Activated CD4-positive, alpha-beta T cell treated with anti-CD3 and anti-CD28 coated beads, Interleukin-2, amount 50 U/mL, for 48 hours (primary cell): ENCODE measurements at regions not wholly inside any gene's neighbourhood (a gene's known extent, or its start where the extent isn't known, plus 50 kb on each side); places are given as distances from the start of the nearest gene placed in this dataset.

Experiments used
- DNase-seq, 2 experiments: peaks; one replicate each; pipeline ENCODE4 v3.0.0-alpha.2; 2020

DNA sequence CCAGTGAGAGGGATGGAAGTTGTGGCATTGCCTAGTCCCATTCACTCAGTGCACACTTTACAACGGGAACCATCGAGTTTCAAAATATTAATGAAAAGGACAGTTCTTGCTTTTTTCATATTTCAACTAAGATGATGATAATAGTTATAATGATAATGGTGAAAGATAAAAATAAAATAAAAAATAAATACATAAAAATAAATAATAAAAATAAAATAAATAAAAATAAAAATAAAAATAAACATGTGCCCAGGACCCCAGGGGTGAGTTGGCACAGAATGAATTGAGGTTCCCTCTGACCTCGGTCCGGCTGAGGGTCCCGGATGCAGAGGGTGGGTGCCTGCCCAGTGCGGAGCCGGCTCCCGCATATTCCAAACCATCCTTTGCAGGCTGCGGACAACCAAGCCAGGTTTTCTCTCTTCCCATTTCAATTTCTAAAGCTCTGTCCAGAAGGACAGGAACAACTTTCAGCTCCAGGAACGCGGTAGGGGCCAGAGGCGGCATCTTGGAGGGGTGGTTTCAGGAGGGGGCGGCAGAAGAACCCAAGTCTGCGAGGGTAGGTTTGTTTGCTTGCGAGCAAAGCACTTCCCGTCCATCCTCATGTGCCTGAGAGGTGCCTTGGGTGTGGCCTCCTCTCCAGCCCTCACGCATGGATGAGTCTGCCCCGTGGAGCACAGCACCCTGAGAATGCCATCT is 236.8 kb downstream of the DLL1 start:
- no peak for DNase-seq

DNA sequence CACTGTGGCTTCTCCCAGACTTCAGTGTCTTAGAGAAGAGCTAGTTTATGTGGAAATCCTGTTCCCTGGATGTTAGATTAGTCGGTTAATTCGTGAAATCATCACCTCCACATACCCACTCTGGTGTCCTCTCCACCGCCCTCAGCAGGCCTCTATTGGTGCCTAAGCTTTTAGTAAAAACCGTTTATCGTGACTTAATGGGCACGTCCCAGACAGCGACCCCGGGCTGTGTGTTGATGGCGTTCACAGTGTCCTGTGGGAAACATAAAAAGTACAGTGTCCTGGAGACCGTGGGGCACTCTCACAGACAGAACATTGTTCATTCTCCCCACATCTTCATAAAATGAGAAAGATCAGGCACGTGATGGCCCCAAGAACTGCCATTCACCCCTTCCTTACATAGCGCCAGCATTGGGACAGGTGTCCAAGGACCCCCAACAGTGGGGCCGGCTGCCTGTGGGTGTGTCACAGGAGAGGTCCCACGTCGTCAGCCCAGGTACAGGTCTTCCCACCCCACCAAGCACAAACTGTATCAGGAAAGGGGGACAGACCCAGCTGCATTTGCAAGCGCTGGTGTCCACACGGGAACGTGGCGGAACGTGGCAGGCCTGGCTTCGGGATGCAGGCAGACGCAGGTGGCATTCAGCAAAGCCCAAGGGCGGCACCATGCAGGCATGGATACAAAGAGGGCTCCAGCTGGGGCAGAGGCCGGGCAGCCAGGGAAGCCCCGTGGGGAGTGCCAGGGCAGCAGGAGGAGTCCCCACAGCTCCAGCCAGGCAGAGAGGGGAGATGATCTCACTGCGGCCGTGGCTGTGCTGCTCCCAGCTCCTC is 237.7 kb downstream of the DLL1 start:
- DNase-seq: no peak

DNA sequence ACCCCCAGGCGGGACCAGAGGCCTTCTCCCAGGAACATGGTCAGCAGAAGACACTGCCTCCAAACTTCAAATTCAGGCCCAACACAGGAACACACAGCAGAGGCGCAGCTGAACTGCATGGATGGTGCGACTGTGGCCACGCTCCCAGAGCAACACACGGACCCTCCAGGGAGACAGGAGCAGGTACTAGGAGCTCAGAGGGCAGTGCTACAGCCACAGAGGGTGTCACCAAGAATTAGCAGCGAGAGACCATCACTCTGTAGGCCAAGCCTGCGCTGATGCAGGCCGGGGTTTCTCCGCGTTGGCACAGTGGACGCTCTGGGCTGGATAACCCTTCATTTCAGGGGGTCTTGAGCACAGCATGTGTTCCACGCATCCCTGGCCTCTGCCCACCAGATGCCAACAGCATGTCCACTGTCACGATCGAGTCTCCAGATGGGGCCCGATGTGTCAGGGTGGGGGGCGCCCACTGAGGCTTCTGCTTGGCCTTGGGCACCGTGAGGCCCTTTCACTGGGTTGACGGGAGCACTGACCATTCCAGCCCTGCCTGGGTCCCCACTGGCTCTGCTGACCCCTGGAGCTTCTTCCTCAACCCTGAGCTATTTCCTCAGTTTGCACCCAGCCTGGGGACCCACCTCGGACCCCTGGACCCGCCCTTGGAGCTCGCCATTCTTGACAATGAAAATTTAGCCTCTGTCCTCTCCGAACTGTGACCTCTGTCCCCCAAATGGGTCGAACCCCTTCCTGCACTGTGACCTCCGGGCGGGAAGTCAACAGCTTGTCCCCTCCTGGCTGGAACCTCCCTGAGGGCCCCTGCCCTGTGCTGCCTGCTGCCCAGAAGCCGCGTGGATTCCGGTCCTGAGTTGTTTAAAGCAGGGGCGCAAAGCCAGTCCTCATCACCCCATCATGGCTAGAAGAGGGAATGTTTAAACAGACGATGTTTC is 239.4 kb downstream of the DLL1 start:
- DNase-seq: no peak

DNA sequence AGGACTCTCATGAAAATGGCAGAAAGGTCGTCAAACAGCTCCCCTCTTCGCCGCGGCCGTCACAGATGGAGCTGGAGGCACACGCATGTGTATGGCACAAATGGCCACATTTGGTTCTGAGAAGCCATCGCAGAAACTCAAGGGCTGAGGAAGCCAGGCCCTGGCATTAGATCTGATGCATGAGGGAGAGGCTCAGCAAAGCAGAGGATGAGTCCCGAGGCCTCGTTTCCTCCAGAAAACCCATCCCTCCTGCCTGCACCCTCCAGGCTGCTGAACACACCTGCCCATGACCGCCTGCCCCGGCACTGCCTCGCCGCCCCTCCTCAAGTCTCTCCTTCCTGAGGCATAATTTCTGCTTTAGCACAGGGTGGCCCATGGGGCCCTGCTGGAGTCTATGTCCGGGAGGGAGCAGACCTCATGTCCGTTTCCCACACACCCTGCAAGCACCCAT is 240.3 kb downstream of the DLL1 start:
- DNase-seq: no peak

DNA sequence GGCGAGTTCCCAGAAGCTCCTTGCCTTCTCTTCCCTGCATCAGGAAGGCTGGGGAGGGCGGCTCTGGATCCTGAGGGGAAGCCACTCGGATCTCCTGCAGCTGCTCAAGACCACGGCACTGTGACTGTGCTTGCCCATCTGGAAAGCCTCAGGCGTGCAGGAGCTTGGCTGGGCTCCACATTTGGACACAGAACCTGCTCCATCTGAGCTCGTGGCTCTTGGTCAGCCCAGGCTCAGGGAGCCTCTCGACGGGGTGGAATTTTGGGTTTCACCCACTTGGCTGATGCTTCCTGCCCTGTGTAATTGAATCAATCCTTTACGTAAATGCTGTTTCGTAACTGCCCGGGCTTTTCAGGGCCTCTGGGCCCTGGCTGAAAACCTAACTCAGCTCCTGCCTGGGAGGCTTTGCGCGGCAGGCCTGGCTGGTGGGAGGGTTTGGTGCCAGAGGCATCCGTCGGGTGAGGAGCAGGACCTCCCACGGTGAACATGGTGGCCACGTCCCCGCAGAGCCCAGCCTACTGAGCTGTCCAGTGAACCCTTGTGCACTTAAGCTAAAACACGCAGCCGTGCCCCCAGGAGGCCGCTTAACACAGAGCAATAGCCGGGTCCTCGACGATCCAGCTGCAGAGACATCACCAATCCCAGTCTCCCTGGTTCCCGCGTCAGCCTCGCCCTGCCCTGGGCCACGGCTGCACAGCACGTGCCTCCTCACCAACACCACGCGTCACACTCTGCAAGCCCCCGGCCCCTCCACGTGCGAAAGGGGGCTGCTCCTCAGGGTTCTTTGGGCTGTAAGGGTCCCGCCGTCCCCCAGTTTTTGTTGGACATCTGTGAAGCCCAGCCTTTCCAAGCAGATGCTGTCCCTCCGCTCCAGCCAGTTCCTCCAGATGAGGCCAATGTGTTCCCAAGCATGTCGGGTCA is 241.0 kb downstream of the DLL1 start:
- DNase-seq: no peak

DNA sequence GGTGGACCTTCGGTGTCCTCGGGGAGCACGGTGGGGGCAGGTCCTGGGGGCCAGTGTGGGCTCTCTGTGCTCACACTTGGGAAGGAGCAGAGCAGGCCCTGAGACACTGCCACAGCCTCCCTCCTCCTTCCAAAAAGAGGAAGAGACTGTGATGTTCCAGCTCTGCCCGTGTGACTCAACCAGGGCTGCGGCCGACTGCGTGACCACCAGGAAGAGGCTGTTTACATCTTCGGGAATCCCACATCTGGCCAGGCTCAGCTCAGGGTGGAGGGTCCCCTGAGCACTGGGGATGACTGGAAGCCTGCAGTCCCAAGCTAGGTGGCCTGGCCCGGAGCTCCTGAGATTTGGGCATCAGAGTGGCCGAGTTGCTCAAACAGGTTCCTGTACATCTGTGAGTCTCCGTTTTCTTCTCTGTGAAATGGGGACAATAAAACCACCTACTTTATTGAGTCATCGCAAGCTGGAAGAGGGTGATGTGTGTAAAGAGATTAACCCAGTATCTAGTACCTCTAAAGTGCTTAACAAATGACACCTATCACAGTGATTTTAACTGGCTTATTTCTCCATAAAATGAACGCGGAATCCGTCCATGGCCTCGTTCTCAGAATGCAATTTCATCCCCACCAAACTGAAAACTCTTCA is 242.1 kb downstream of the DLL1 start:
- no peak for DNase-seq

DNA sequence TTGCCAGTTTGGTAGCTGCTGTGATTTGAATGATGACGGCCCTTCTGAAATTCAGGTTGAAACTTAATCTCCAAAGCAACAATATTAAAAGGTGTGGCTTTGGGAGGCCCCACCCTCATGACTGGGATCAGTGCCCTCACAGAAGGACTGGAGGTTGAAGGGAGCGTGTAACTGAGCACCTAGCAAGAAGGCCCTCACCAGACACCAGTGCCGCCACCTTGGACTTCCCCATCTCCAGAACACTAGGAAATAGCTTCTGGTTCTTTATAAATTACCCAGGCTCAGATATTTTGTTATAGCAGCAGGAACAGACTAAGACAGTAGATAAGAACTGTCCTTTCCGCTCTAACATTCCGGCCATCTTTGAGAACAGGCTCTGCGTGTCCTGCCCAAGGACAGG is 243.1 kb downstream of the DLL1 start:
- DNase-seq: no peak

DNA sequence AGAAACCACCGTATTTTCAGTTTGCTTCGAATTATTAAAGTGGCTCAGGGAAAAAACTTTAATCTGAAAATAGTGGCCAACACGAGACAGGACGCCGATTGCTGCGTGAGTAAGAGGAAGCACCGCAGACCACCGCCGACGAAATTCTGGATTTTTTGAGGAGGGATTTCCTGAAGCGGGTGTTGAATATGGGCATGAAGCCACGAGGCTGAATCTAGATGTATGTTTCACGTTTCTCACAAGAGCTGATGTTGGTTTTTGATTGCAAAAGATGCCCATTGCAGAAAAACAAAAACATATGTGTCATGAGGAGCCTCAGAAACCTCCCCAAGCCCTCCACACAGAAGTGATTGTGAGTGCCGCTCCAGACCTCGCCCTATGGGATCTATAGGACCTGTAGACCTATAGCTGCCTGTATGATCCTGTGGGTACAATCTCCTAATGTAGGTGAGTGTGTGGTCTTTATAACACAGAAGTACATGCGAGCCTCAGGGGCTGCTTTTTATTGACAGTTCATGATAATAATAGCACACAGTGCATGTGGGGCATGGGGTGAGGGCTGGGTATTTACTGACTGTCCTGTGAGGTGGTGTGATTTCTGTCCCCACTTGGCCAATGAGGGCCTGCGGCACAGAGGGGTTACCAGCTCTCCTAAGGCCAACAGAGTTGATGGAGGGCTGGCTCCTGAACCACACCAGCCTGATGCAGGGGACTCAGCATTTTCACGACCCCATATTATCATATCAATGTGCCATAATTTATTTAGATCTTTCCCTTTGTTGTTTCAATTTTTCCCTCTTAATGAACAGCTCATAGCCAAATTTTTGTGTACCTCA is 243.9 kb downstream of the DLL1 start:
- DNase-seq: no peak

DNA sequence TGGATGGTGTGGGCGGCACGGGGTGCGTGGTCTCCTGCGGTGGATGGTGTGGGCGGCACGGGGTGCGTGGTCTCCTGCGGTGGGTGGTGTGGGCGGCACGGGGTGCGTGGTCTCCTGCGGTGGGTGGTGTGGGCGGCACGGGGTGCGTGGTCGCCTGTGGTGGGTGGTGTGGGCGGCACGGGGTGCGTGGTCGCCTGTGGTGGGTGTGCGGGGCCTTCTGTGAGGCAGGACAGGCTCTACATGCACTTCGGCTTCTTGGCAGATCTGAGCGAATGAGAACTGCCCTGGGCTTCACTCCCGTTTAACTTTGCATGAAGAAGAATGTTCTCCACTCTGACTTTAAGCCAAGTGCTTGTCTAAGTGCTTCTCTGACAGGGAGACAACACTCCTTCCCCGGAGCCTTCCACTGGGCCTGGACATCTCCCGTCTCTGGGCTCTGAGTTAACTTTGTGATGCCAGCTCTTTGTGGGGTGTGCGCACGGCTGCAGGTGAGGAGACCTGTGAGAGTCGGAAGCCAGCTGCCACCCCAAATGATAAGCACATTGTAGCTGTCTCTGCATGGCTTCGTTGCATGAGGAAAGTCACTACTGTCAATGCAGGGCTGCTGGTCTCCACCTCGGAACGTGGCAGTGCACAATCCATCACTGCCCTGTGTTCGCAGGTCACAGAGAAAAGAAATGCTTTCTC is 244.8 kb downstream of the DLL1 start:
- DNase-seq: no peak

DNA sequence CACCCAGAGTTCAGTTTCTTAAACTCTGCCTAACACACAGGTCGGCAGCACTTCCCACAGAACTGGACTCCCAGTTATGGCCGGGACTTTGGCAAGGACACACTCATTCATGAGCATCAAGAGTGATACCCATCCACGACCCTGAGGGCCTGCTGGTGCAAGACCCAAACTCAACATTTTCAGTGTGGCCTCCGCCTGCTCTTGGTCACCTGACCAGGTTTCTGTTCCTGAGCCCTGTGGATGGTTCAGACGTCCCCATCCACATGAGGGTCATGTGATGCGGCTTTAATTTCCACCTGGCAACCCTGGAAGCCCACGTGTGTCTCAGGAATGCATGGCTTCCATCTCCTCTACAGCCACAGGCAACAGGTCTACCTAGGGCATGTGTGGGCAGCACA is 245.3 kb downstream of the DLL1 start:
- no peak for DNase-seq

DNA sequence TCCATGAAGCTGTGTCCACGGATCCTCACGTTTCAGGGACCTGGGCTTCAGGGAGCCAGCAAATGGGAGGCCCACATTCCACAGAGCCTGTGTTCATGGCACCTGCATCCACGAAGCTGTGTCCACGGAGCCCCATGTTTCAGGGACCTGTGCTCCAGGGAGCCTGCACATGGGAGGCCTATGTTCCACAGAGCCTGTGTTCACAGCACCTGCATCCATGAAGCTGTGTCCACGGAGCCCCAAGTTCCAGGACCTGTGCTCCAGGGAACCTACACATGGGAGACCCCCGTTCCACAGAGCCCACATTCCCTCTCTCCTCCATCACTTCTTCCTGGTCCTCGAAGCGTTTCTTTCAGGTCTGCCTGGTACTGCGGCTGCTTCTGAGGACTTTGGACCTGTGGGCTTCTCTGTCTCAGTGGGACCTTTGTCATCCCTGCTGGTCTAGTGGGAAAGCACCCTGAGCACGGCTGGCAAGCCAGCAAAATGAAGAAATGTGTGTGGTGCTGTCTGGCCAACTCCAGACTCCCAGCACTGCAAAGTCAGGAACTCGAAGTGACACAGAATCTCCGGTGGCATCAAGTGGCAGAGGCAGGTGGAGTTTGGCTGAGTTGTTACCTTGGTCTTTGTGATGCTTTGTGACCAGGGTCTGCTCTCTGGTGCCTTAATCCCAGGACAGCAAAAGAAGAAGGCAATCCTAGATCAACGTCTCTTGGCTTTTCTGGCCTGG is 245.9 kb downstream of the DLL1 start:
- DNase-seq: no peak

DNA sequence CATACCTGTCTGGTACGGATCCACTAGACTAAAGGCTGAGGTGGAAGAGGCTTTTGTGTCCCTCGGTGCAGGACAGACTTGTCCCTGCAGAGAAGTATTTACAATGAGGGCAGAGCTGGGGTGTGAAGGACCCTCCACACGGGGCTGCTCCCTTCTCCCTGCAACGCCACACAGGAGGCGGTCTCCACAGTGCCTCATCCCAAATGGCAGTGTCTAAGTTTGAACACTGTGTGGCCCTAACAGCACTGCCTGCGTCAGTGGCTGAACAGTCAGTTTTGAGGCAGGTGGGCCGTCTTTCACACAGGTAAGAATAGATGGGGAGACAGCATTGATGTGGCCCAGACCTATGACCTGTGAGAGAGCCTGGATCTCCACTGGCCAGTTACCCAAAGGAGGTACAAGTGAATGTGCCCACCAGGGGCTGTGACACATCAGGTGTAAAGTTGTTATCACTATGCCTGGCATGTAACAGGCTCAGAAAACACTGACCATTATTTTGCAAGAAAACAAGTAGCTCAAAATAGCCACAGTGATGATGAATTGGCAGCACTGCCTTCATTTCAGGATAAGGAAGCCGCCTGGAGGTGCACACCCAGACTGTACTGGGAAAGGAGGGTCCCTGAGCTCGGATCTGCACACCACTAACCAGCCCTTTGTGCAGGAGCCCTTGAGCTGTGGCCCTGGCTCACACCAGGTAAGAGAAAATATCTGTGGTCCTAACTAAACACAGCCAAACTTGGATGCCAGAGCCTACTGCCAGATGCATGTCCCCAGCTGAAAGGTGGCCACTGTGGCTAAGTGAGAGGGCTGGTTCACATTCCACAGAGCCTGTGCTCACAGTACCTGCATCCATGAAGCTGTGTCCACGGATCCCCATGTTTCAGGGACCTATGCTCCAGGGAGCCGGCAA is 246.7 kb downstream of the DLL1 start:
- no peak for DNase-seq

DNA sequence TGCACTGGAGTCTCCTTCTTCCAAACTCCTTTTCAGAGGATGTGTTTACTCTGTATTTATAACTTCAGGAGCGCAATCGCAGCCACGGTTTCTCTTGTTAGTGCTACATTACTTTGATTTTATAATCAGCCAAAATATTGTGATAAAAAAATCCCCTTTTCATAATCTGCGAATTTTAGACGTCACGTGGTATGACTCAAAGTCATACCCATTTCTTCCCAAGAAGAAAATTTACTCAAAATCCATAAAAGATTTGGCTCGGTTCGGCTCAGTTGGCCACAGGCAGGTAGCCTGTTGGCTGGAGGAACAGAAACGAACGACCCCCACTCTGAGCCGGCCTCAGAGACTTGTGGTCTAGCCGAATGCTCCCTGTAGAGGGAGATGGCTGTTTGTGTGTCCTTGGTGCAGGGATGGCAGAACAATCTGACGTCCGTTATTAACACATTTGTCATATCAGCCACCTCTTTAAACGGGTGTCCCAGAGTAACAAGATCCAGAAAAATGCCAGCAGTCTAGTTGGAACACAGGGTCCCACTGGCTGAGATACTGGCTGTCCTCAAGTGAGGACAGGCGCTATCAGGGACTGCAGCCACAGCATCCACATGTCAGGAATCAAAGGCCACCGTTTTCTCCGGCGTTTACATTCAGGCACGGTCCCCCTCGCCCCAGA is 247.6 kb downstream of the DLL1 start:
- no peak for DNase-seq

DNA sequence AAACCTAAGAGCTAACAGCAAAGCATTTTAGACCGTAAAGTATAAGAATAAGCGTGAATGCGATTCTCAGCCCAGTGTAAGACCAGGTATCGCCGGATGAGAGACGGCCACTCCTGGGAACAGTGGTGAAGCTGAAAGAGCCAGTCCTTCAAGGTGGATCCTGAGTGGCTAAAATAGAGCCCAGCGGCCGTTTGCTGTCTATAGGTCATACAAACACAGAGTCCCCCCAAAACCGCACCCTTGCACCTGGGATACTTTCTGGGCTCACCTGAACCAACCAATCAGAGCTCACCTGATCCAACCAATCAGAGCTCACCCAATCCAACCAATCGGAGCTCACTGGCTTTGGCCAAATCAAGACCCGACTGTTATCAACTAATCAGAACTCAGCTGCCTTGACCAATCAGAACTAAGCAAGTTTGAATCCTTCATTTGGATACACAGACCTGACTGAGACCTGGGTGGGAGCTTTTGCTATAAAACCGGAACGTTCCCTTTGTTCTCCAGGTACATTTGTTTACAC is 248.2 kb downstream of the DLL1 start:
- DNase-seq: no peak

DNA sequence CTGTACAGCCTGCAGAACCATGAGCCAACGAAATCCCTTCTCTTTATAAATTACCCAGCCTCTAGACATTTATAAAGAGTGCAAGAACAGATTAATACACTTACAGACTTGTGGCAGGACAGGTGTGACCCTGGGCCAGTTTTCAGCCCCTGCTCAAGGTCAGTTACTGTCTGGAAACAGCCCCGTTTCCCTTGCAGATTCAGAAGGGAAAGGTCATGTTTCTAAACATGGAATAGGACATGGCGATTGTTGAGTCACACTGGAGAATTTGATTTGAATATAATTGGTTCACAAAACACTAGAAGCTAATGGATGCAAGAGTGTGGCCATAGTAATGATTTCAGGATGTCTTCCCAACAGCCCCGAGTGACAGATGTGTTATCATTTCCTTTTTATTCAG is 248.8 kb downstream of the DLL1 start:
- no peak for DNase-seq

DNA sequence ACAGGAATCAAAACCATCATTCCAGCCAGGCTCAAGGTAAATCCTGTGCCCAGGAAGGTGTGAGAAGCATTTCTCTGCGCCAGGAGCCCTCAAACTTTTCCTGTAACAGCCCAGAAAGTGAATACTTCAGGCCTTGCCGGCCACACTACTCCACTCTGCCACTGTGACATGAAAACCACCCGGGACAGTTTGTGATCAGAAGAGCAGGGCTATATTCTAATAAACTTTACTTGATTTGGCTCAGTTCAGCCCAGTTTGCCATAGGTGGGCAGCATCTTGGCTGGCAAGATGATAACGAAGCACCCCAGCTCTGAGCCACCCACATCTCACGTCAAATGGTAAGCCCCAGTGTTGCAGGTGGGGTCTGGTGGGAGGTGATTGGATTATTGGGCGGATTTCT is 249.4 kb downstream of the DLL1 start:
- no peak for DNase-seq

DNA sequence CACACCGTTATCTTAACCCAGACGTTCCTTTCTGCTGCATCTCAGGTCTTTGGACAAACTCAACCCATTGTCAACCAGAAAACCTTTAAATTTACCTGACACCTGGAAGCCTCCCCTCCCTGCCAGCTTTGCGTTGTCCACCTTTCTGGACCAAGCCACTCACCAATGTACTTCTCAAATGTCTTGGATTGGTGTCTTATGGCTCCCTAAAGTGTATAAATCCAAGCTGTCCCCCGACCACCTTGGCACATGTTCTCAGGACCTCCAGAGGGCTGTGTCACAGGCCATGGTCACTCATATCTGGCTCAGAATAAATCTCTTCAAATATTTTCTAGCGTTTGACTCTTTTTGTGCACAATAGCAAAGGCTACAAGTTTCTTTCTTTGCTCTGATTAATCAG is 250.0 kb downstream of the DLL1 start:
- DNase-seq: no peak
